GM23338 (cell line): ENCODE measurements at regions not wholly inside any gene's neighbourhood (a gene's known extent, or its start where the extent isn't known, plus 50 kb on each side); places are given as distances from the start of the nearest gene placed in this dataset.

Source experiments
- CREB1 ChIP-seq: fragments of 250-450 bp; sonication (Bioruptor Pico); IDR thresholded peaks from 2 replicates; pipeline ENCODE4 v1.5.0; 2020; ENCODE audit warnings: low read depth, mild to moderate bottlenecking, moderate library complexity
- CTCF ChIP-seq, 2 experiments: fragments of 200-600 bp in 1 of 2; sonication (generic) in 1 of 2; conservative IDR thresholded peaks; 2 replicates each; pipeline versions ENCODE4 v1.5.1 to v1.6.1; 2016 to 2017; ENCODE audit warnings: antibody characterized with exemption in 2 of 2, low read depth in 2 of 2, mild to moderate bottlenecking in 2 of 2, moderate library complexity in 1 of 2
- ETS1 ChIP-seq: IDR thresholded peaks from 2 replicates; pipeline ENCODE4 v1.6.1; 2016; ENCODE audit warnings: antibody characterized with exemption
- EZH2 ChIP-seq: fragments of 200-600 bp; sonication (generic); IDR thresholded peaks from one replicate; pipeline ENCODE4 v1.8.0; 2017; ENCODE audit warnings: antibody characterized with exemption, mild to moderate bottlenecking, low read depth; ENCODE audit not compliant: unreplicated experiment
- EZH2phosphoT487 ChIP-seq: fragments of 200-600 bp; sonication (generic); IDR thresholded peaks from one replicate; pipeline ENCODE4 v1.8.1; 2018; ENCODE audit warnings: antibody characterized with exemption; ENCODE audit not compliant: unreplicated experiment
- JUNB ChIP-seq: IDR thresholded peaks from one replicate; pipeline ENCODE4 v1.6.1; 2016; ENCODE audit warnings: antibody characterized with exemption; ENCODE audit not compliant: unreplicated experiment
- NANOG ChIP-seq: IDR thresholded peaks from 2 replicates; pipeline ENCODE4 v1.6.1; 2016; ENCODE audit warnings: antibody characterized with exemption, borderline replicate concordance
- POLR2AphosphoS5 ChIP-seq: IDR thresholded peaks from 2 replicates; pipeline ENCODE4 v1.6.1; 2016; ENCODE audit warnings: antibody characterized with exemption, low read depth
- REST ChIP-seq: IDR thresholded peaks from one replicate; pipeline ENCODE4 v1.6.1; 2018; ENCODE audit warnings: antibody characterized with exemption; ENCODE audit not compliant: unreplicated experiment
- STAT1 ChIP-seq: IDR thresholded peaks from one replicate; pipeline ENCODE4 v1.6.1; 2016; ENCODE audit warnings: antibody characterized with exemption; ENCODE audit not compliant: unreplicated experiment
- ZNF114 ChIP-seq: fragments of 250-450 bp; sonication (Bioruptor Pico); IDR thresholded peaks from 2 replicates; pipeline ENCODE4 v1.5.0; 2020; ENCODE audit warnings: mild to moderate bottlenecking, moderate library complexity
- ZNF331 ChIP-seq: fragments of 250-450 bp; sonication (Bioruptor Pico); IDR thresholded peaks from 2 replicates; pipeline ENCODE4 v1.5.0; 2020; ENCODE audit warnings: low read depth, mild to moderate bottlenecking, moderate library complexity

- no peak for TF ChIP-seq CTCF (conservative IDR thresholded peaks at IDR 0.05; ENCODE audit: low read depth in 2 of 2)
- TF ChIP-seq JUNB: no peak
- no peak for TF ChIP-seq EZH2
- no peak for TF ChIP-seq REST
- no peak for TF ChIP-seq ETS1
- no peak for TF ChIP-seq POLR2AphosphoS5
- no peak for TF ChIP-seq CREB1 (CRISPR knock-in tag)
- TF ChIP-seq NANOG: no peak
- no peak for TF ChIP-seq EZH2phosphoT487
- no peak for TF ChIP-seq ZNF331 (CRISPR knock-in tag)
- TF ChIP-seq ZNF114 (CRISPR knock-in tag): no peak
- no peak for TF ChIP-seq STAT1
Measured at GRCh38 chr2:136550181-136550580, 215.2 kb upstream of the THSD7B start.
